HepG2 (cell line): ENCODE measurements at regions not wholly inside any gene's neighbourhood (a gene's known extent, or its start where the extent isn't known, plus 50 kb on each side); places are given as distances from the start of the nearest gene placed in this dataset.

Source experiments
- ATAC-seq: fragments of 200-7000 bp; cut with Tn5 transposase; 3 replicates; pipeline ENCODE4 v1.9.1; 2020; ENCODE audit warnings: mild to moderate bottlenecking, moderate library complexity
- BruUV-seq: library from RNA; stranded (reverse); fragments of 400-500 nt; replicated peaks from 2 replicates; lab custom pipeline; 2021; lab: Mats Ljungman, UMichigan
- CTCF ChIA-PET: fragments of 300-600 bp; formaldehyde crosslinking; extraction: SDS; loops from one replicate; lab custom pipeline; 2021; ENCODE audit warnings: low total read pairs, inconsistent platforms, low intra/inter-chr PET ratio; lab: Yijun Ruan, JAX
- POLR2A ChIA-PET: fragments of 350-600 bp; sonication (Branson Sonifier 250); formaldehyde crosslinking; loops from one replicate; lab custom pipeline; 2020; ENCODE audit warnings: antibody characterized with exemption, inconsistent platforms; lab: Yijun Ruan, JAX
- DNase-seq: peaks from one replicate; pipeline ENCODE4 v3.0.0-alpha.2; 2015; ENCODE audit warnings: low spot score
- FAIRE-seq: peaks from 3 replicates; lab custom pipeline; 2011; peaks lifted over from hg19 to GRCh38; lab: Jason Lieb, UNC
- H2AFZ ChIP-seq: one replicate; pipeline ENCODE4 v1.6.1; 2011; ENCODE audit warnings: low read length, inconsistent platforms
- H3K27ac ChIP-seq: fragments of 300-600 bp; 3 replicates; pipeline ENCODE4 v1.8.0; 2011; ENCODE audit warnings: mixed run types, mild to moderate bottlenecking, mixed read lengths, low read length, inconsistent platforms; ENCODE audit not compliant: insufficient read depth; ENCODE audit errors: extremely low read length
- H3K27me3 ChIP-seq, 2 experiments: fragments of 200-600 bp in 1 of 2; 2 replicates in 1 of 2; 3 replicates in 1 of 2; pipeline versions ENCODE4 v1.6.0 to v1.8.0; 2011; ENCODE audit warnings: low read length in 2 of 2, mild to moderate bottlenecking in 2 of 2, moderate library complexity in 2 of 2, inconsistent platforms in 1 of 2; ENCODE audit not compliant: insufficient read depth in 2 of 2, control insufficient read depth in 1 of 2
- H3K36me3 ChIP-seq, 2 experiments: fragments of 200-600 bp in 1 of 2; replicated peaks in 1 of 2; 2 replicates in 1 of 2; 3 replicates in 1 of 2; pipeline versions ENCODE4 v1.5.1 to v1.8.0; 2011; ENCODE audit warnings: low read length in 2 of 2, inconsistent platforms in 1 of 2; ENCODE audit not compliant: insufficient read depth in 2 of 2, control insufficient read depth in 1 of 2
- H3K4me1 ChIP-seq: 2 replicates; pipeline ENCODE4 v1.5.1; 2012; ENCODE audit warnings: low read length, inconsistent platforms; ENCODE audit not compliant: insufficient read depth
- H3K4me2 ChIP-seq: 2 replicates; pipeline ENCODE4 v1.6.0; 2011; ENCODE audit warnings: low read depth, low read length, inconsistent platforms
- H3K4me3 ChIP-seq, 3 experiments: fragments of 200-600 bp in 1 of 3; sonication (generic), shearing (Covaris generic) in 1 of 3; replicated peaks in 1 of 3; 2 replicates each; pipeline ENCODE4 v1.5.1; 2011 to 2016; ENCODE audit warnings: low read length in 3 of 3, inconsistent platforms in 2 of 3, low read depth in 2 of 3, mild to moderate bottlenecking in 2 of 3, control low read depth in 1 of 3, mixed read lengths in 1 of 3; ENCODE audit not compliant: insufficient read depth in 1 of 3
- H3K79me2 ChIP-seq: one replicate; pipeline ENCODE4 v1.6.1; 2011; ENCODE audit warnings: low read length, inconsistent platforms; ENCODE audit not compliant: insufficient read depth
- H3K9ac ChIP-seq: 2 replicates; pipeline ENCODE4 v1.6.0; 2011; ENCODE audit warnings: mild to moderate bottlenecking, low read depth, low read length, inconsistent platforms; ENCODE audit not compliant: insufficient read depth
- H3K9me3 ChIP-seq: 2 replicates; pipeline ENCODE4 v1.5.1; 2012; ENCODE audit warnings: mild to moderate bottlenecking, low read length
- H4K20me1 ChIP-seq: 2 replicates; pipeline ENCODE4 v1.6.0; 2011; ENCODE audit warnings: inconsistent platforms, mild to moderate bottlenecking, low read length, moderate library complexity; ENCODE audit not compliant: insufficient read depth
- ATAD3A ChIP-seq: sonication (generic); formaldehyde crosslinking; IDR thresholded peaks from 2 replicates; pipeline ENCODE4 v1.4.0; 2020; ENCODE audit warnings: missing genetic modification reagents
- CBX1 ChIP-seq: IDR thresholded peaks from one replicate; pipeline ENCODE4 v1.6.1; 2016; ENCODE audit warnings: antibody characterized with exemption, low read depth
- FOXC1 ChIP-seq: sonication (generic); formaldehyde crosslinking; IDR thresholded peaks from 2 replicates; pipeline ENCODE4 v1.8.0; 2022; ENCODE audit warnings: mild to moderate bottlenecking, missing genetic modification reagents, borderline replicate concordance
- IRX3 ChIP-seq: sonication (generic); formaldehyde crosslinking; IDR thresholded peaks from 2 replicates; pipeline ENCODE4 v1.8.1; 2023; ENCODE audit warnings: mild to moderate bottlenecking, low read depth, missing genetic modification reagents, borderline replicate concordance
- MEF2D ChIP-seq: sonication (generic); formaldehyde crosslinking; IDR thresholded peaks from 2 replicates; pipeline ENCODE4 v1.5.1; 2020; ENCODE audit warnings: mild to moderate bottlenecking, missing genetic modification reagents
- PRDM4 ChIP-seq: sonication (generic); formaldehyde crosslinking; IDR thresholded peaks from 2 replicates; pipeline ENCODE4 v1.9.0; 2021; ENCODE audit warnings: missing genetic modification reagents, borderline replicate concordance
- RBM39 ChIP-seq: fragments of 200-400 bp; formaldehyde crosslinking; IDR thresholded peaks from one replicate; pipeline ENCODE4 v1.6.1; 2018; ENCODE audit warnings: antibody characterized with exemption, mild to moderate bottlenecking, low read depth, low read length; ENCODE audit not compliant: poor library complexity, severe bottlenecking
- RFX5 ChIP-seq: IDR thresholded peaks from 2 replicates; pipeline ENCODE4 v1.6.1; 2011; ENCODE audit warnings: low read depth, low read length, improper control_type of control experiment
- SALL1 ChIP-seq: sonication (generic); formaldehyde crosslinking; IDR thresholded peaks from 2 replicates; pipeline ENCODE4 v1.8.0; 2022; ENCODE audit warnings: mild to moderate bottlenecking, missing genetic modification reagents
- ZNF224 ChIP-seq: sonication (generic); formaldehyde crosslinking; IDR thresholded peaks from 2 replicates; pipeline ENCODE4 v1.5.0; 2020; ENCODE audit warnings: mild to moderate bottlenecking, missing genetic modification reagents
- ZNF660 ChIP-seq: sonication (generic); formaldehyde crosslinking; IDR thresholded peaks from 2 replicates; pipeline ENCODE4 v1.5.1; 2020; ENCODE audit warnings: mild to moderate bottlenecking, low read depth, missing genetic modification reagents, borderline replicate concordance
- ZNF713 ChIP-seq: sonication (generic); formaldehyde crosslinking; IDR thresholded peaks from 2 replicates; pipeline ENCODE4 v1.4.0; 2020; ENCODE audit warnings: mild to moderate bottlenecking, missing genetic modification reagents
- ZNF746 ChIP-seq: sonication (generic); formaldehyde crosslinking; IDR thresholded peaks from 2 replicates; pipeline ENCODE4 v1.8.0; 2022; ENCODE audit warnings: mild to moderate bottlenecking, missing genetic modification reagents
- WGBS: methylation state at CpG from one replicate; pipeline ENCODE4 v1.1.6; 2017; ENCODE audit warnings: low lambda C conversion rate; 5-methylcytosine and 5-hydroxymethylcytosine counted together
- in situ Hi-C: cut with HindIII; loops from 2 replicates; pipeline ENCODE4 v1.10.0; 2017; ENCODE audit warnings: low pct_unique_long_range_greater_than_20kb; ENCODE audit not compliant: extremely low pct_ligation_motif_present
- intact Hi-C: fragments of 100-400 bp; cut with micrococcal nuclease; formaldehyde crosslinking; loops from one replicate; pipeline ENCODE4 v1.10.0; 2022; ENCODE audit not compliant: unreplicated experiment

GRCh38 chr21:28865488-28866186, 127.0 kb downstream of the LTN1 start:
- FAIRE-seq (no peak), ATAC-seq (no peak), DNase-seq (no peak)
- no TSS peak for BruUV-seq
- POLR2A ChIA-PET: no interaction called here
- H3K4me3 ChIP-seq: no peak overlapping the region
- no peak overlapping the region for H2AFZ ChIP-seq
- no peaks in the 10 kb centered on the region for H3K79me2 ChIP-seq
- no peak overlapping the region for H3K9ac ChIP-seq
- no peaks in the 10 kb centered on the region for H4K20me1 ChIP-seq
- TF ChIP-seq MEF2D (CRISPR knock-in tag) (no peak), RFX5 (no peak), PRDM4 (no peak), ZNF713 (CRISPR knock-in tag) (no peak), SALL1 (CRISPR knock-in tag) (no peak), FOXC1 (CRISPR knock-in tag) (no peak), CBX1 (no peak), ZNF746 (CRISPR knock-in tag) (no peak), ATAD3A (CRISPR knock-in tag) (no peak), ZNF660 (CRISPR knock-in tag) (no peak), RBM39 (no peak), ZNF224 (CRISPR knock-in tag) (no peak), IRX3 (CRISPR knock-in tag) (no peak)
- H3K36me3 ChIP-seq: no peaks in the 10 kb centered on the region
- no peak overlapping the region for H3K27ac ChIP-seq
- WGBS: 91% methylated on average over 5 of the region's 5 CpGs
- in situ Hi-C loops: no loop called here
- no peaks in the 10 kb centered on the region for H3K4me1 ChIP-seq
- no peaks in the 10 kb centered on the region for H3K9me3 ChIP-seq
- H3K27me3 ChIP-seq: no peaks in the 10 kb centered on the region
- no peak overlapping the region for H3K4me2 ChIP-seq
- intact Hi-C loops: no loop called here
- CTCF ChIA-PET: no interaction called here
